Calu3 (cell line): ENCODE measurements at regions not wholly inside any gene's neighbourhood (a gene's known extent, or its start where the extent isn't known, plus 50 kb on each side); places are given as distances from the start of the nearest gene placed in this dataset.

ENCODE experiments used
- BruUV-seq: library from RNA; stranded (reverse); fragments of 400-500 nt; replicated peaks from 2 replicates; lab custom pipeline; 2021; lab: Mats Ljungman, UMichigan
- CTCF ChIA-PET: fragments of 300-600 bp; sonication (Branson Sonifier 250); formaldehyde crosslinking; loops from one replicate; lab custom pipeline; 2022; ENCODE audit warnings: antibody characterized with exemption; lab: Charles Lee
- DNase-seq: peaks from one replicate; pipeline ENCODE4 v3.0.0; 2022
- H3K27ac Mint-ChIP-seq: one replicate; pipeline ENCODE4 v1.8.0; 2022; ENCODE audit warnings: mixed read lengths; ENCODE audit not compliant: unreplicated experiment
- H3K27me3 Mint-ChIP-seq: one replicate; pipeline ENCODE4 v1.8.0; 2022; ENCODE audit warnings: mixed read lengths; ENCODE audit not compliant: unreplicated experiment
- H3K36me3 Mint-ChIP-seq: one replicate; pipeline ENCODE4 v1.8.0; 2022; ENCODE audit warnings: mild to moderate bottlenecking, moderate library complexity, mixed read lengths; ENCODE audit not compliant: insufficient read depth, unreplicated experiment
- H3K4me1 Mint-ChIP-seq: one replicate; pipeline ENCODE4 v1.8.0; 2022; ENCODE audit warnings: mild to moderate bottlenecking, low read depth, mixed read lengths; ENCODE audit not compliant: unreplicated experiment
- H3K4me3 Mint-ChIP-seq: one replicate; pipeline ENCODE4 v1.8.0; 2022; ENCODE audit warnings: mild to moderate bottlenecking, low read depth, moderate library complexity, mixed read lengths; ENCODE audit not compliant: unreplicated experiment
- H3K9me3 Mint-ChIP-seq: one replicate; pipeline ENCODE4 v1.8.0; 2022; ENCODE audit warnings: low read depth, mixed read lengths; ENCODE audit not compliant: unreplicated experiment
- intact Hi-C: fragments of 100-400 bp; cut with micrococcal nuclease; formaldehyde crosslinking; loops from one replicate; pipeline ENCODE4 v1.10.0; 2022; ENCODE audit not compliant: unreplicated experiment
- TF ChIP-seq, protein P1 (sequence below): fragments of 200-600 bp; IDR thresholded peaks from one replicate; pipeline ENCODE4 v1.8.0; 2022; ENCODE audit warnings: antibody characterized with exemption; ENCODE audit not compliant: unreplicated experiment

DNA sequence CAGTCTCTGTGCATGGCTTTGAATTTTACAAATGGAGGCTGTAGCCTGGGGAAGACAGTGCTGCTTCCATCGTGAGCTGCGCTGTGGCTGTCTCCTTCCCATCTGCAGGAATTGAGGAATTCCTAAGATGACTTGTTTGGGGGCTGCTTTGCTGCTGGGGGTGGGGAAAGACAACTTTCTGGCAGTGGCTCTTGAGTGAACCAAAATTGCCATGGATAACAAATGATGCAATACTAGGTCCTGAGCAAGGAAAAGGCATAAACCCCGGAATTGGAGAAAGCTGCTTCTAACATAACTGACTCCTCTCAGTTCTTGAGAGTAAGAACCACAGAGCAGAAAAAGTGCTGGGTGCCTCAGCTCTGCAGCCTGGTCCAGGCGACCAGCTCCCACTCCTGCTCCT, 245.0 kb upstream of the RPL38 start:
- Mint-ChIP-seq H3K27me3 (peaks cover 18% of the 10 kb centered on the region), H3K9me3 (peaks cover 7% of the 10 kb centered on the region), H3K4me1 (no peaks in the 10 kb centered on the region), H3K27ac (no peak overlapping the region), H3K4me3 (no peak overlapping the region), H3K36me3 (no peaks in the 10 kb centered on the region)
- BruUV-seq, result no TSS peak
- TF ChIP-seq, protein P1, sequence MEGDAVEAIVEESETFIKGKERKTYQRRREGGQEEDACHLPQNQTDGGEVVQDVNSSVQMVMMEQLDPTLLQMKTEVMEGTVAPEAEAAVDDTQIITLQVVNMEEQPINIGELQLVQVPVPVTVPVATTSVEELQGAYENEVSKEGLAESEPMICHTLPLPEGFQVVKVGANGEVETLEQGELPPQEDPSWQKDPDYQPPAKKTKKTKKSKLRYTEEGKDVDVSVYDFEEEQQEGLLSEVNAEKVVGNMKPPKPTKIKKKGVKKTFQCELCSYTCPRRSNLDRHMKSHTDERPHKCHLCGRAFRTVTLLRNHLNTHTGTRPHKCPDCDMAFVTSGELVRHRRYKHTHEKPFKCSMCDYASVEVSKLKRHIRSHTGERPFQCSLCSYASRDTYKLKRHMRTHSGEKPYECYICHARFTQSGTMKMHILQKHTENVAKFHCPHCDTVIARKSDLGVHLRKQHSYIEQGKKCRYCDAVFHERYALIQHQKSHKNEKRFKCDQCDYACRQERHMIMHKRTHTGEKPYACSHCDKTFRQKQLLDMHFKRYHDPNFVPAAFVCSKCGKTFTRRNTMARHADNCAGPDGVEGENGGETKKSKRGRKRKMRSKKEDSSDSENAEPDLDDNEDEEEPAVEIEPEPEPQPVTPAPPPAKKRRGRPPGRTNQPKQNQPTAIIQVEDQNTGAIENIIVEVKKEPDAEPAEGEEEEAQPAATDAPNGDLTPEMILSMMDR, result no peak
- intact Hi-C loops, result no loop called here
- CTCF ChIA-PET, result no interaction called here
- no peak for DNase-seq

DNA sequence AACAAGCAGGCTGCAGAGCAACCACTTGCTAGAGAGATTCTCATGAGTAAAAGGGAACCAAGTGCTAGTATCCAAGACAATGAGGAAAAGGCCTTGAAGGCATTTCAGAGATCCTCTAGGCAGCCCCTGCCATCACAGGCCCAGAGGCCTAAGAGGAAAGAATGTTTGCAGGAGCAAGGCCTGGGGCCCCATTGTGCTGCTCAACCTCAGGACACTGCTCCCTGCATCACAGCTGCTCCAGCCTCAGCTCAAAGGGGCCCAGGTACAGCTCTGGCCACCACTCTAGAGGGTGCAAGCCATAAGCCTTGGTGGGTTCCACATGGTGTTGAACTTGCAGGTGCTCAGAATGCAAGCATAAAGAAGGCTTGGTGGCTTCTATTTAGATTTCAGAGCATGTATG, 243.0 kb upstream of the RPL38 start:
- Mint-ChIP-seq H3K4me1 (no peaks in the 10 kb centered on the region), H3K27ac (no peak overlapping the region), H3K36me3 (no peaks in the 10 kb centered on the region), H3K4me3 (no peak overlapping the region), H3K27me3 (peaks cover 18% of the 10 kb centered on the region), H3K9me3 (peaks cover 7% of the 10 kb centered on the region)
- no peak for DNase-seq
- intact Hi-C loops, result no loop called here
- CTCF ChIA-PET, result no interaction called here
- no TSS peak for BruUV-seq
- TF ChIP-seq, protein P1, result no peak

DNA sequence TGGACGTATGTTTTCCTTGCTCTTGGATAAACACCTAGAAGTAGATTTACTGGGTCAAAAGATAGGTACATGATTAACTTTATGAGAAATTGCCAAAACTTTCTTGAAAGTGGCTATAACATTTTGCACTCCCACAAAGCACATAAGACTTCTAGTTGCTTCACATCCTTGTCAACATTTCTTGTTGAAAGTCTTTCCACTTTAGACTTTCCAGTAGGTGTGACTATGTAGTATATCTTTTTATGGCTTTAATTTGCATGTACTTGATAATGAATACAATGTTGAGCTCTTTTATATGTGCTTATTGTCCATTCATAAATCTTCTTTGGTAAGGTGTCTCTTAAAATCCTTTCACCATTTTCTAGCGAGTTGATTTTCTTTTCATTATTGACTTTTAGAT, 241.2 kb upstream of the RPL38 start:
- H3K4me1 Mint-ChIP-seq, result no peaks in the 10 kb centered on the region
- no peak overlapping the region for H3K27ac Mint-ChIP-seq
- H3K36me3 Mint-ChIP-seq, result no peaks in the 10 kb centered on the region
- H3K9me3 Mint-ChIP-seq, result peaks cover 7% of the 10 kb centered on the region
- H3K27me3 Mint-ChIP-seq, result peaks cover 24% of the 10 kb centered on the region
- no peak for DNase-seq
- TF ChIP-seq, protein P1, result no peak
- BruUV-seq, result no TSS peak
- no peak overlapping the region for H3K4me3 Mint-ChIP-seq
- CTCF ChIA-PET, result no interaction called here
- intact Hi-C loops, result no loop called here

DNA sequence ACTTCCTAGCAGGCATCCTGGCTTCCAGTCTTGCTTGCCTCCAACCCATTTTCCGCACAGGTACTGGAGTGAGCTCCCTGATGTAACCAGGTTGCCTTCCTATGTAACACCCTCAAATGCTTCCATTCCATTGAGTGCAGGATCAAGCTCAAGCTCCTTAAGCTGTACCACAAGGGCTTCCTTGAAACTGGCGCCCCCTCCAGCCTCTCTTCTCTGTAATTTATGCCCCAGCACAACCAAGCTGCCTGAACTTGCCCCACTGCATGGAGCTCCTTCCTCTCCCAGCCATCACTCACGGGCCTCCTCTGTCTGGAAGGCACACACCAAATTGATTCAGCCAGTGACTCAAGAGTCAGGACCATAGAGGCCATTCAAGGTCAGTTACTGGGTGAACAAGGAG, 234.8 kb upstream of the RPL38 start:
- Mint-ChIP-seq H3K4me1 (no peaks in the 10 kb centered on the region), H3K36me3 (no peaks in the 10 kb centered on the region), H3K4me3 (no peak overlapping the region), H3K9me3 (no peaks in the 10 kb centered on the region), H3K27me3 (peaks cover 65% of the 10 kb centered on the region), H3K27ac (no peak overlapping the region)
- CTCF ChIA-PET, result interaction anchor here (1.1 kb wide), 1 partner anchor 17 kb away, joined by 4 read pairs; no protein-coding TSS in a partner anchor
- intact Hi-C loops, result no loop called here
- TF ChIP-seq, protein P1, result no peak
- DNase-seq, result no peak
- no TSS peak for BruUV-seq
